K562 (cell line): ENCODE measurements at regions not wholly inside any gene's neighbourhood (a gene's known extent, or its start where the extent isn't known, plus 50 kb on each side); places are given as distances from the start of the nearest gene placed in this dataset.

Source experiments
- CCNT2 ChIP-seq: IDR thresholded peaks from 2 replicates; pipeline ENCODE4 v1.6.1; 2011; ENCODE audit warnings: borderline replicate concordance, low read depth, mild to moderate bottlenecking, moderate library complexity, mixed read lengths, low read length; ENCODE audit not compliant: insufficient read length; ENCODE audit errors: extremely low read depth
- HNRNPL ChIP-seq: fragments of 200-400 bp; formaldehyde crosslinking; IDR thresholded peaks from 2 replicates; pipeline ENCODE4 v1.6.1; 2017; ENCODE audit warnings: low read depth, mild to moderate bottlenecking, low read length
- MEIS2 ChIP-seq: fragments of 450-650 bp; IDR thresholded peaks from 2 replicates; pipeline ENCODE4 v1.6.1; 2014; ENCODE audit warnings: mild to moderate bottlenecking; ENCODE audit not compliant: partially characterized antibody
- NBN ChIP-seq: fragments of 450-650 bp; IDR thresholded peaks from 2 replicates; pipeline ENCODE4 v1.6.1; 2016; ENCODE audit warnings: low read depth, mild to moderate bottlenecking
- NCOA1 ChIP-seq: fragments of 450-650 bp; IDR thresholded peaks from 2 replicates; pipeline ENCODE4 v1.6.1; 2016; ENCODE audit warnings: low read depth
- PPARD ChIP-seq: fragments of 250-450 bp; sonication (Bioruptor Pico); IDR thresholded peaks from 2 replicates; pipeline ENCODE4 v1.8.0; 2022; ENCODE audit warnings: inconsistent platforms, mild to moderate bottlenecking, moderate library complexity
- RCOR1 ChIP-seq, 2 experiments: IDR thresholded peaks; 2 replicates each; pipeline ENCODE4 v1.6.1; 2012; ENCODE audit warnings: low read depth in 2 of 2, low read length in 2 of 2, borderline replicate concordance in 1 of 2, improper control_type of control experiment in 1 of 2
- SRF ChIP-seq, 2 experiments: fragments of 250-450, 450-650 bp in 1 of 2; sonication (Bioruptor Pico) in 1 of 2; sonication (generic) in 1 of 2; formaldehyde crosslinking; IDR thresholded peaks; 2 replicates each; pipeline versions ENCODE4 v1.5.0 to v1.5.1; 2020 to 2022; ENCODE audit warnings: mild to moderate bottlenecking in 1 of 2, missing genetic modification reagents in 1 of 2
- TCF3 ChIP-seq: sonication (generic); formaldehyde crosslinking; IDR thresholded peaks from 2 replicates; pipeline ENCODE4 v1.4.0; 2020; ENCODE audit warnings: mild to moderate bottlenecking, missing genetic modification reagents
- TSC22D4 ChIP-seq: fragments of 450-650 bp; IDR thresholded peaks from 2 replicates; pipeline ENCODE4 v1.6.1; 2016; ENCODE audit warnings: missing genetic modification characterization, missing biosample characterization, control low read depth
- ZNF584 ChIP-seq: fragments of 200-800 bp; sonication (Bioruptor generic); IDR thresholded peaks from 2 replicates; pipeline ENCODE4 v1.6.1; 2016; ENCODE audit warnings: low read depth, mild to moderate bottlenecking, missing genetic modification characterization, missing compliant biosample characterization
- ZNF778 ChIP-seq: fragments of 450-650 bp; formaldehyde crosslinking; IDR thresholded peaks from 2 replicates; pipeline ENCODE4 v1.4.0; 2020; ENCODE audit warnings: mild to moderate bottlenecking, moderate library complexity
- TF ChIP-seq, protein P1 (sequence below), 2 experiments: fragments of 450-650 bp; IDR thresholded peaks; 2 replicates each; pipeline ENCODE4 v1.6.1; 2016; ENCODE audit warnings: mild to moderate bottlenecking in 2 of 2, borderline replicate concordance in 1 of 2, low read depth in 1 of 2, moderate library complexity in 1 of 2
- TF ChIP-seq, protein P2 (sequence below): fragments of 250-450 bp; sonication (Bioruptor Pico); IDR thresholded peaks from 2 replicates; pipeline ENCODE4 v1.4.0; 2020; ENCODE audit warnings: mild to moderate bottlenecking, moderate library complexity, borderline replicate concordance

DNA sequence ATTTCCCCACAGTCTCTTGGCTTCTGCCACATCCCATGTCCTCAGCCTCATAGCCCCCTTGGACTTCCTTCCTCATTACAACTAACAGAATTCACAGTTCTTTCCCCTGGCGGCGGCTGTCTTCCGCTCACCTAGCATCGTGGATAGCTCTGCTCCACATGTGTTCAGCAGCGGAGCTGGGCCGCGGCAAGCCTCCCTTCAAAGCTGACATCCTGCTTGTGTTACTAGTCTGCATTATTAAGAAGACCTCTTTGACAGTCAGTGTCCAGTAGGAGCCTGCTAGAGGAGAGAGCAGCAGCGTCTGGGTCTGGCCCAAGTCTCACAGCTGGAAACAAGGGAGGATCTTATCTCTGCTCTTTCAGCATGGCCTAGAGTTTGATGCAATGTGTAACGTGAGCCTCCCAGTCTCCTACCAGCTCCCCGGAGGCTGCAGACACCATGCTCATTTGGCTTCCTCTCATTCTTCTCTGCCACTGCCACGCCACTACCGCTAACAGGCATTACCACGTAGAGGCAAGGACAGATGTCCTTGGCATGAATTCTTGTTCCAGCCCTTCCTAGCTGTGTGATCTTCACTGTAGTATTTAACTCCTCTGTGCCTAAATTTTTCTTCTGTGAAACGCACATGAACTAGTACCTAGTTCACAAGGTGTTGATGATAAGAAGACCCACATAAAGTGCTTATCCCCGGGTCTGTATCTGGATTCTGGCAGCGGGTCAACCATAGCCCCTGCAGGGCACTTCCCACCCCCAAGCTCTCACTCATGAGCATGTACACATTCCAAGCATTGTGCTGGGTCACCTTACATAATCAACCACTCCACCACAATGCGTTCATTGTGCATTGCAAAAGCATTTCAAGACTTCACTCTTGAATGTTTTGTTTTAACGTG lies 107.1 kb upstream of the BACH2 start (continued):
- TF ChIP-seq HNRNPL: 0 out of 2 replicates have a peak, but pooled peaks have one; percentile 23
- TF ChIP-seq TSC22D4: no peak
- TF ChIP-seq ZNF778 (CRISPR knock-in tag): no peak
- TF ChIP-seq, protein P1, sequence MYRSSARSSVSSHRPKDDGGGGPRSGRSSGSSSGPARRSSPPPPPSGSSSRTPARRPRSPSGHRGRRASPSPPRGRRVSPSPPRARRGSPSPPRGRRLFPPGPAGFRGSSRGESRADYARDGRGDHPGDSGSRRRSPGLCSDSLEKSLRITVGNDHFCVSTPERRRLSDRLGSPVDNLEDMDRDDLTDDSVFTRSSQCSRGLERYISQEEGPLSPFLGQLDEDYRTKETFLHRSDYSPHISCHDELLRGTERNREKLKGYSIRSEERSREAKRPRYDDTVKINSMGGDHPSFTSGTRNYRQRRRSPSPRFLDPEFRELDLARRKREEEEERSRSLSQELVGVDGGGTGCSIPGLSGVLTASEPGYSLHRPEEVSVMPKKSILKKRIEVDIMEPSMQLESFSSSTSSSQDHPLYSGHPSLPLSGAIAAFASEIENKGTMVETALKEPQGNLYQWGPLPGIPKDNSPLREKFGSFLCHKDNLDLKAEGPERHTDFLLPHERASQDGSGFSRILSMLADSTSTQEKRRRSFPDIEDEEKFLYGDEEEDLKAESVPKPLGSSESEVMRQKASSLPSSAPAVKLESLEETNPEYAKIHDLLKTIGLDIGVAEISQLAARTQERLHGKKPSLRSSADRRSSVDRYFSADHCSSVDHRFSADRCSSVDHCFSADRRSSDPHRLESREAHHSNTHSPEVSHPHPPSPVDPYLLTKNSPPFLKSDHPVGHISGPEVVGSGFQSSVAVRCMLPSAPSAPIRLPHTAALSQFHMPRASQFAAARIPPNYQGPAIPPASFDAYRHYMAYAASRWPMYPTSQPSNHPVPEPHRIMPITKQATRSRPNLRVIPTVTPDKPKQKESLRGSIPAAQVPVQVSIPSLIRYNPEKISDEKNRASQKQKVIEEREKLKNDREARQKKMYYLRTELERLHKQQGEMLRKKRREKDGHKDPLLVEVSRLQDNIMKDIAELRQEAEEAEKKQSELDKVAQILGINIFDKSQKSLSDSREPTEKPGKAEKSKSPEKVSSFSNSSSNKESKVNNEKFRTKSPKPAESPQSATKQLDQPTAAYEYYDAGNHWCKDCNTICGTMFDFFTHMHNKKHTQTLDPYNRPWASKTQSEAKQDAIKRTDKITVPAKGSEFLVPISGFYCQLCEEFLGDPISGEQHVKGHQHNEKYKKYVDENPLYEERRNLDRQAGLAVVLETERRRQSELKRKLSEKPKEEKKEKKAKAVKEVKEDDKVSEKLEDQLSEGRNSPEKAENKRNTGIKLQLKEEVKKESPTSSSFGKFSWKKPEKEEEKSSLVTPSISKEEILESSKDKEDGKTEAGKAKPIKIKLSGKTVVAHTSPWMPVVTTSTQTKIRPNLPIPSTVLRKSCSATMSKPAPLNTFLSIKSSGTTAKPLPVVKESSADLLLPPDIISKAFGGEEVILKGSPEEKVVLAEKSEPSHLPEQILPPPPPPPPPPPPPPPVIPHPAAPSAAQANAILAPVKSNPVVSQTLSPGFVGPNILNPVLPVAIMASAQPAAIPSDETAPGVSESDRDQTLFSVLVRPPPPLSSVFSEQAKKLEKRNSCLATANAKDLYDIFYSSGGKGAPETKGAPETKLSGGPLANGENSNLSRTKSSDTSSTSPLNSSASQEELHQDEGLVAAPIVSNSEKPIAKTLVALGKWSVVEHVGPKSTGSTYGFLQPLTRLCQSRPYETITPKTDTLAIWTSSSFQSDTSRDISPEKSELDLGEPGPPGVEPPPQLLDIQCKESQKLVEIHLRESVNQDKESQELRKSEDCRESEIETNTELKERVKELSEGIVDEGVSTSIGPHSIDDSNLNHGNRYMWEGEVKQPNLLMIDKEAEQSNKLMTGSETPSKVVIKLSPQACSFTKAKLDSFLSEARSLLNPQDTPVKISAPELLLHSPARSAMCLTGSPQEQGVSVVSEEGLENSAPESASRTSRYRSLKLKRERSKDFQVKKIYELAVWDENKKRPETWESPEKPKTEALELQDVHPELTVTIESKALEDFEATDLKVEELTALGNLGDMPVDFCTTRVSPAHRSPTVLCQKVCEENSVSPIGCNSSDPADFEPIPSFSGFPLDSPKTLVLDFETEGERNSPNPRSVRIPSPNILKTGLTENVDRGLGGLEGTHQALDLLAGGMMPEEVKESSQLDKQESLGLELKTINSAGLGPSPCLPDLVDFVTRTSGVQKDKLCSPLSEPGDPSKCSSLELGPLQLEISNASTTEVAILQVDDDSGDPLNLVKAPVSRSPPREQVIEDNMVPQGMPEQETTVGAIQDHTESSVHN (IDR thresholded peaks at IDR 0.05; ENCODE audit: borderline replicate concordance in 1 of 2, low read depth in 1 of 2): peak in 1 of 2 experiments; percentile 94; a peak in 2 of 4 replicates
- TF ChIP-seq ZNF584: 0 out of 2 replicates have a peak, but pooled peaks have one; percentile 30
- TF ChIP-seq CCNT2: peak; percentile 83
- TF ChIP-seq TCF3: peak; percentile 79
- TF ChIP-seq, protein P2, sequence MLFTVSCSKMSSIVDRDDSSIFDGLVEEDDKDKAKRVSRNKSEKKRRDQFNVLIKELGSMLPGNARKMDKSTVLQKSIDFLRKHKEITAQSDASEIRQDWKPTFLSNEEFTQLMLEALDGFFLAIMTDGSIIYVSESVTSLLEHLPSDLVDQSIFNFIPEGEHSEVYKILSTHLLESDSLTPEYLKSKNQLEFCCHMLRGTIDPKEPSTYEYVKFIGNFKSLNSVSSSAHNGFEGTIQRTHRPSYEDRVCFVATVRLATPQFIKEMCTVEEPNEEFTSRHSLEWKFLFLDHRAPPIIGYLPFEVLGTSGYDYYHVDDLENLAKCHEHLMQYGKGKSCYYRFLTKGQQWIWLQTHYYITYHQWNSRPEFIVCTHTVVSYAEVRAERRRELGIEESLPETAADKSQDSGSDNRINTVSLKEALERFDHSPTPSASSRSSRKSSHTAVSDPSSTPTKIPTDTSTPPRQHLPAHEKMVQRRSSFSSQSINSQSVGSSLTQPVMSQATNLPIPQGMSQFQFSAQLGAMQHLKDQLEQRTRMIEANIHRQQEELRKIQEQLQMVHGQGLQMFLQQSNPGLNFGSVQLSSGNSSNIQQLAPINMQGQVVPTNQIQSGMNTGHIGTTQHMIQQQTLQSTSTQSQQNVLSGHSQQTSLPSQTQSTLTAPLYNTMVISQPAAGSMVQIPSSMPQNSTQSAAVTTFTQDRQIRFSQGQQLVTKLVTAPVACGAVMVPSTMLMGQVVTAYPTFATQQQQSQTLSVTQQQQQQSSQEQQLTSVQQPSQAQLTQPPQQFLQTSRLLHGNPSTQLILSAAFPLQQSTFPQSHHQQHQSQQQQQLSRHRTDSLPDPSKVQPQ: no peak
- peak; percentile 32; the same call in 1 of the 2 replicates for TF ChIP-seq NCOA1
- peak in 1 of 2 experiments; percentile 50; a peak in 1 of 4 replicates for TF ChIP-seq SRF (CRISPR knock-in tag; IDR thresholded peaks at IDR 0.05)
- no peak for TF ChIP-seq PPARD (CRISPR knock-in tag)
- peak; percentile 86 for TF ChIP-seq MEIS2
- TF ChIP-seq NBN: peak; percentile 61
- TF ChIP-seq RCOR1 (IDR thresholded peaks at IDR 0.05; ENCODE audit: borderline replicate concordance in 1 of 2, low read depth in 2 of 2, low read length in 2 of 2): peak in 1 of 2 experiments; percentile 80; a peak in 2 of 4 replicates
